HG03354 (cell line): ENCODE measurements at regions not wholly inside any gene's neighbourhood (a gene's known extent, or its start where the extent isn't known, plus 50 kb on each side); places are given as distances from the start of the nearest gene placed in this dataset.
"Not testable (repeated sequence)": the region's sequence is repeated elsewhere in the genome, so short reads cannot be mapped to it uniquely, and the experiment has no call there.

Experiments used
- ATAC-seq: cut with Tn5 transposase; IDR thresholded peaks from one replicate; pipeline ENCODE4 v1.9.1; 2021; ENCODE audit warnings: mild to moderate bottlenecking; ENCODE audit not compliant: unreplicated experiment, poor library complexity, severe bottlenecking

GRCh38 chr13:79905018-79905417 is 424.1 kb downstream of the NDFIP2 start:
- no peak for ATAC-seq

DNA sequence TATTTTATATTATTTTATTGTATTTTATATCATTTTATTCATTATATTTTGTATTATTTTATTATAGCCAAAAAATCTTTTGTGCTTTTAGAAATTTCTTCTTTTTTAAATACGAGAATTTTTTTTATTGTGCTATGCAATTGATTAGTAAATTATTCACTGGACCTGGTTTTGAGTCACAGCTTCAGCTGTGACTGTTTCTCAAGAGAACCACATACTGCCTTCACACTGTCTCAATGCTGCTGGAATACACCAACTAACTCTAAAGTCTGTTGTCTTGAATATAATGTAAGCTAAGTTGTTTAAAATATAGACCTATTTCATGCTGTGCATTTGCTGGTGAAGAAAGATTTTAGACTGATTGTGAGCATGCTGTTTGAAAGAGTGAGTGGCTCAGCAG is 423.6 kb downstream of the NDFIP2 start:
- no peak for ATAC-seq

DNA sequence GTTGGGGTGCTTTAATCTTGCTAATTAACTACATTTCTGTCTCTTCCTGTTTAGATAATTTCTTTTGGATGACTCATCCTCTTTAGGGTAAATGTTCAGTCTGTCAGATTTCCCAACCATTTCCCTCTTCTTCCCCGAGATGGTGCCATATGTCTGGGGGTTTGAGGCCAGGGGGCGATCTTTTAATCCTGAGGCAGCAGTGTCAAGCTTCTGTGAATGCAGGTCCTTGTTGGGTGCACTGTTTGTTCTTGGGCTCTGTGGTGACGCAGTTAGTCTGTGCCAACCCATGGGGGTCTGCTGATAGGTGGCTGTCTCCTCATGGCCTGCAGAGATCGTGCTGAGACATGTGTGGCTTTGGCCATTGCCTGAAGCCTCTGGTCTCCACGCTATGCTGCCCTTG is 420.4 kb downstream of the NDFIP2 start:
- no peak for ATAC-seq

DNA sequence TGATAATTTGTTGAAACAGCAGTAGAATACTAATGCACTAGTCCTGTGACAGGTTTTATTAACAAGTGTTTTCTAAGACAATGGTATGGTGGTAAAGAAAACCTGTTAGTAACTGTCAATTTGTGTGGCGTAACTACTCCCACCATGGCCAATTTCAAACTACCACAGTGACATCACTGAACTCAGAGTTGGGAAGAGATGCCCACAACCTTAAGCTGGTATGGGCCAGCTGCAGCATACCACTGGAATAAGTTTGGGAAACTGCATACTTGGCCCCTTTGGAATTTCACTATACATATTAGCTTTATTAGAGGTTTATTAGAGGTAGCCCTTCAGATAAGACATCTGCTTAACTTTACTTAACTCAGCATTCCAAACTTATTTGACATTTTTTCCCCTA is 419.4 kb downstream of the NDFIP2 start:
- ATAC-seq: no peak

- no peak for ATAC-seq
Observed at GRCh38 chr13:79898996-79899395, 418.0 kb downstream of the NDFIP2 start.

DNA sequence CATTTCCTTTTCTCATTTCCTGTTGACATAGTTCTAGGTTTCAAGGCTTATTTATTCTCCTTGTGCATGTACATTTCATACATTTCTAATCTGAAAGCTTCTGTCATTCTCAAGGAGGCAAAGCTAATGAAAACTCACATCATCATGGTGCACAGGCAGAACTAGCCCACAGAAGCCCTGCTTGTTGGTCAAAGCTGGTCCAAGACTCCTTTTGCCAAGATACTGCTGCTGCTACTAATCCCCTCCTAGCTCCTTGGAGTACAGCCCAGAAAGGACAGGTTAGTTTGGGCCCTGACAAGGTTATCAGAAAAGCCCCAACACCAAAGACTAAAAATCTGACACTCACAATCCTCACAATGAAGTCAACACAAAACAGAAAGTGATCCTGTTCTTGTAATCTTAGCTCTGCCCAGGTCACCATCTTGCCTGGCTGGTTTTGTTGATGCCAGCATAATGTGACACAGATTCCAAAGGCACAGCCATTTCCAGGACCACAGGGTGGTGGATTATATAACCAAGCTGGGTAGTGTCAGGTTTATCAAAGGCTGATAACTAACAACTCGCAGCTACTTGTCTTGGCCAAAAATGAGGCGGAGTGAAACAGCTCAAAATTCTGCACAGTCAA is 417.4 kb downstream of the NDFIP2 start:
- no peak for ATAC-seq

DNA sequence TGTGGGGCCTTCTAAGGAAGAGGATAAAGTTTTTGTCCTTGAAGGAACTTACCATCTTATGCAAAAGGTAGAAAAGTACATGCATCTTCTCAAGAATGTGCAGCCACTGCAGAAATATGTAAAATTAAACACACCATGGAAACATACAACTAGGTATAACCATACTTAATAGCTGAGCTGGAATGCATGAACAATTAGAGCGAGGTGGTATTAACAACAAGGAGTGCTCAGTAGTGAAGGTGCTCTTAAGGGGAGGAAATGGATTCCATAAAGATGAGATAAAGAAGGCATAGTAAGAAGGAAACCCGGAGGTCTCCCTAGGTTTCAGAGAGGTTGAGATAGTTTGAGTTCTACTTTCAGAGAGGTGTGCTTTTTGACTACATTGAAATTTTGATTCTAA is 415.9 kb downstream of the NDFIP2 start:
- no peak for ATAC-seq

GRCh38 chr13:79895416-79895815 is 414.5 kb downstream of the NDFIP2 start:
- no peak for ATAC-seq

GRCh38 chr13:79887278-79887677 is 406.3 kb downstream of the NDFIP2 start:
- ATAC-seq: not testable (repeated sequence)

GRCh38 chr13:79886601-79887000 is 405.6 kb downstream of the NDFIP2 start:
- ATAC-seq: no peak

- ATAC-seq: no peak
Observed at GRCh38 chr13:79884890-79885289, 403.9 kb downstream of the NDFIP2 start.

- no peak for ATAC-seq
Observed at GRCh38 chr13:79883216-79883615, 402.3 kb downstream of the NDFIP2 start.

DNA sequence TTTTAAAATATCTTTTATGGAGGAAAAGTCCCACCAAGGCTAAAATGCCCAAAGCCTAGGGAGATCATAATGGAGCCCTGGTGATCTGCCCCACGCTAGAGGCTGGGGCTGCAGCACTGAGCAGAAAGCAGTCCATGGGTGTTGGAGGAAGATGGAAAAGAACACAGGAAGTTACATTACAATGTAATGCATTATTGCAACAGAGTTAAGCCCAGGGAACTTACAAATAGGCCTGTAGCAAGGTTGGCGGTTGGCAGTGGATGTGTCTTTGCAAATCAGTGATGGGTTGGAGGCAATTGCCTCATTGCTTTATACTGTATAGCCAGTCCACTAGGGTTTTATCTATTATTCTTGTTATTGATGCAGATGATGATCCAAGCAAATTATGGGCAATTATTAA is 399.9 kb downstream of the NDFIP2 start:
- ATAC-seq: no peak

DNA sequence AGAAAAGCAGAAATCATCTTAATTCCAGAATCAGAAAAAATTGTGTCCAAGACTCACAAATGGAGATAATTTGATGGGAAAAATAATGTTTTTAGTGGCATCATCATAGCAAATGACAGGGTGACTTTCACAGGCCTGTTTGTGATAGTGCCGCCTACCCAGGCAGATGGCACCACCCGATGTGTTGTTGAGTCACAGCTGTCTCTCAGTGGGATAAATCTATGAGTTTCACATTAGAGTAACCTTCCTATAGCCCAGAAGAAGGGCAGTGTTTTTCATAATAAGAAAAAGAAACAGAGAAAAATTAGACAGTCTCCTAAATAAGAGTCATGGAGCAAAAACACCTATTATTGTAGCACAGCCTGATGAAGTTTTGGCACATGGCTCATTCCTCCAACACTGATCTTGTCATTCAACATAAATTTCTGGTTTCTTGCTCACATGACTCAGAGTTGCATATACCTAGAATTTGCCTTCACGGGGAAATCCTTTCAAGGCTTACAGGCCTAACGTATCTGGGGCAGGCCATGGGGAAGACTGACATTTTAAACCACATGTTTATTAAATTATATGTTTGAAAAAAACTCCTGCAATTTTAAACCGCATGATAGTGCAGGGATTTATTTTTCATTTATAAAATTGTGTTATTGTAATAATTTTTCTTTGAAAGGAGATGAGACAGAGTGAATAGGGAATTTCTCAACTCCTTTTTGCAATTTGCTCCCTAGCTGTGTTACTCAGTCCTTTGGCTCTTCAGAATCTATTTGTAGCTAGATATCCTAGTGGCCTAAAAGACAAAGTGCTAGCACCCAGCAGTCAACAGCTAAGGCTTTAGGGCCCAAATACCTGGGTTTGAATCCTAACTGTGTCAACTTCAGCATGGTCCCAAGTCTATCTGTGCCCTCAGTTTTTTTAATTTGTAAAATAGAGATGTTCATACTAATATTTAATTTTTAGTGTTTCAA is 393.7 kb downstream of the NDFIP2 start:
- no peak for ATAC-seq

GRCh38 chr13:79871594-79871993 is 390.6 kb downstream of the NDFIP2 start:
- ATAC-seq: no peak

DNA sequence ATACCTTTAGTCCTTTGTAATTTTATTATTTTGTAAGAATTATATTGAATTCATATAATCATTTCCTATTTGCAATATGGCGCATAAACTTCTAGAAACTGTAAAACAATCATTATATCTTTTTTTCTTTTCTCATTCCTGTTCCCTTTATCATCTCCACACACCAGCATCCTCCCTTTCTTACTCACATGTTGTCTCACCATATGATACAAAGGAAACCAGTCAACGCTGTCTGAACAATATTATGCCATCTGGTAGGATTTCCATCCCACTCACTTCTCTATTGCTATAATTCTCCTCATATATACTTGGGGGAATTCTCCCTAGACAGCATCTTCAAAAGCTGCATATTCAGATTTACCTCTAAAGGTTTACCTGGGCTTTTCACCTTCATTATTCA is 389.8 kb downstream of the NDFIP2 start:
- ATAC-seq: no peak

- ATAC-seq: no peak
Observed at GRCh38 chr13:79870123-79870522, 389.2 kb downstream of the NDFIP2 start.

- ATAC-seq: no peak
Observed at GRCh38 chr13:79869326-79869725, 388.4 kb downstream of the NDFIP2 start.

DNA sequence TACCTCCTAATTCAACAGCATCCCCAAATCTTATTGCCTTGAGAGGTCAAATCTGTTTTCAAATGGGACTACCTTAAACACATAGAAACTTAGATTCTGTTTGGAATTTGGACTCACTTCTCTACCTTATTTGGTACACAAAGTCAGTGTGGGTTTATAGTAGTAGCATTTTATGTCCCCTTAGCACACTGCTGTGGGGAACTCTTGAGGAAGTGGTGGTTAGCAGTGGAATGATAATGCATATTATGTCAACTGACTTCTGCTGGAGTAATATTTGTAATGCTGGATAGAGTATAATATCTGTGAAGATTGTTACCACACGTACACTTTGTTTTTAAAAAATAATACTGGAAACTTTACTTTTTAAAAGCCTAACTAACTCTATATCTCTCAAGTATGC is 386.3 kb downstream of the NDFIP2 start:
- ATAC-seq: no peak

- ATAC-seq: no peak
Observed at GRCh38 chr13:79866436-79866835, 385.5 kb downstream of the NDFIP2 start.

DNA sequence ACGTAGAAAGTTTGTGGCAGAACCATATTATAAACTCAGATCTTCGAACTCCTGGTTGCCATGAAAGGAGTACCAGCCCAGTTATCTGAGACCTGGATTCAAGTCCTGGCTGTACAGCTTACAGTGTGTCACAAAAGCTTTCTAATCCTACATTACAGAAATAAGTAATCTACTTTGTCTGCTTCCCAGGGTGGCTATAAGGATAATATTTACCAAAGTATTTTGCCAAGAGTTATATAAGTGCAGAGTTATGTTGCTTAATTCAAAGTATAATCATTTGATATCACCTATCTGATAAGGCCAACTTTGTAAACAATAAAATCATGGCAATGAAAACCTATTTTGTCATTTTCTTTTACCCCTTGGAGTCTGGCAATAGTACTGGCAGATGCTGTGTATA is 381.6 kb downstream of the NDFIP2 start:
- ATAC-seq: no peak
